ENCODE measurements at regions not wholly inside any gene's neighbourhood (a gene's known extent, or its start where the extent isn't known, plus 50 kb on each side); places are given as distances from the start of the nearest gene placed in this dataset.
"Not testable (repeated sequence)": the region's sequence is repeated elsewhere in the genome, so short reads cannot be mapped to it uniquely, and the experiment has no call there.

GRCh38 chr2:3034856-3035255, 342.8 kb downstream of the EIPR1 start:
- DNase-seq (ENCODE audit: low read depth) = no peak
- no peak for TF ChIP-seq CTCF (IDR thresholded peaks at IDR 0.05; ENCODE audit: low read depth, low read length, missing control alignments)
- H3K4me3 ChIP-seq (ENCODE audit: low read depth, low read length) = no peak overlapping the region
- in situ Hi-C loops (cut with HindIII; ENCODE audit: low sequenced_read_pairs) = no loop called here

- in situ Hi-C loops (cut with HindIII; ENCODE audit: low sequenced_read_pairs) = no loop called here
- H3K4me3 ChIP-seq (ENCODE audit: low read depth, low read length) = no peak overlapping the region
- no peak for DNase-seq (ENCODE audit: low read depth)
- no peak for TF ChIP-seq CTCF (IDR thresholded peaks at IDR 0.05; ENCODE audit: low read depth, low read length, missing control alignments)
These were observed 343.2 kb downstream of the EIPR1 start for GRCh38 chr2:3034396-3034795.

- no peak for TF ChIP-seq CTCF (IDR thresholded peaks at IDR 0.05; ENCODE audit: low read depth, low read length, missing control alignments)
- in situ Hi-C loops (cut with HindIII; ENCODE audit: low sequenced_read_pairs) = no loop called here
- no peak for DNase-seq (ENCODE audit: low read depth)
- H3K4me3 ChIP-seq (ENCODE audit: low read depth, low read length) = no peak overlapping the region
These were observed 344.3 kb downstream of the EIPR1 start for GRCh38 chr2:3033315-3033714.

- H3K4me3 ChIP-seq (ENCODE audit: low read depth, low read length); DNase-seq (ENCODE audit: low read depth); in situ Hi-C loops (cut with HindIII; ENCODE audit: low sequenced_read_pairs): not testable (repeated sequence)
These were observed 346.8 kb downstream of the EIPR1 start for GRCh38 chr2:3030791-3031190.

- in situ Hi-C loops (cut with HindIII; ENCODE audit: low sequenced_read_pairs) = no loop called here
- no peak for DNase-seq (ENCODE audit: low read depth)
- no peak overlapping the region for H3K4me3 ChIP-seq (ENCODE audit: low read depth, low read length)
- TF ChIP-seq CTCF (IDR thresholded peaks at IDR 0.05; ENCODE audit: low read depth, low read length, missing control alignments) = no peak
These were observed 351.6 kb downstream of the EIPR1 start for GRCh38 chr2:3025984-3026383.

GRCh38 chr2:3025261-3025660, 352.4 kb downstream of the EIPR1 start:
- H3K4me3 ChIP-seq (ENCODE audit: low read depth, low read length) = no peak overlapping the region
- in situ Hi-C loops (cut with HindIII; ENCODE audit: low sequenced_read_pairs) = no loop called here
- no peak for DNase-seq (ENCODE audit: low read depth)
- TF ChIP-seq CTCF (IDR thresholded peaks at IDR 0.05; ENCODE audit: low read depth, low read length, missing control alignments) = no peak

- no peak for TF ChIP-seq CTCF (IDR thresholded peaks at IDR 0.05; ENCODE audit: low read depth, low read length, missing control alignments)
- in situ Hi-C loops (cut with HindIII; ENCODE audit: low sequenced_read_pairs) = no loop called here
- no peak for DNase-seq (ENCODE audit: low read depth)
- no peak overlapping the region for H3K4me3 ChIP-seq (ENCODE audit: low read depth, low read length)
These were observed 353.1 kb downstream of the EIPR1 start for GRCh38 chr2:3024401-3024935.

All from astrocyte of the cerebellum (primary cell).